K562 (cell line): ENCODE measurements at regions not wholly inside any gene's neighbourhood (a gene's known extent, or its start where the extent isn't known, plus 50 kb on each side); places are given as distances from the start of the nearest gene placed in this dataset.

Experiments used
- GATAD2B ChIP-seq: fragments of 450-650 bp; IDR thresholded peaks from 2 replicates; pipeline ENCODE4 v1.6.1; 2017; ENCODE audit warnings: mild to moderate bottlenecking, borderline replicate concordance
- MXI1 ChIP-seq: IDR thresholded peaks from 2 replicates; pipeline ENCODE4 v1.6.1; 2011; ENCODE audit warnings: low read depth, mild to moderate bottlenecking, improper control_type of control experiment, low read length
- RFX5 ChIP-seq: IDR thresholded peaks from 2 replicates; pipeline ENCODE4 v1.6.1; 2011; ENCODE audit warnings: low read depth, mild to moderate bottlenecking, improper control_type of control experiment, low read length
- TF ChIP-seq, protein P1 (sequence below), 3 experiments: IDR thresholded peaks in 2 of 3; conservative IDR thresholded peaks in 1 of 3; 2 replicates each; pipeline ENCODE4 v1.5.1; 2011 to 2012; ENCODE audit warnings: low read length in 3 of 3, mild to moderate bottlenecking in 3 of 3, control low read depth in 2 of 3, improper control_type of control experiment in 1 of 3, inconsistent platforms in 1 of 3, low read depth in 1 of 3, mixed read lengths in 1 of 3, moderate library complexity in 1 of 3; ENCODE audit not compliant: insufficient read depth in 2 of 3
- TF ChIP-seq, protein P2 (sequence below): fragments of 250-450 bp; sonication (Bioruptor Pico); IDR thresholded peaks from 2 replicates; pipeline ENCODE4 v1.4.0; 2020; ENCODE audit warnings: mild to moderate bottlenecking

- no peak for TF ChIP-seq RFX5
- TF ChIP-seq, protein P1, sequence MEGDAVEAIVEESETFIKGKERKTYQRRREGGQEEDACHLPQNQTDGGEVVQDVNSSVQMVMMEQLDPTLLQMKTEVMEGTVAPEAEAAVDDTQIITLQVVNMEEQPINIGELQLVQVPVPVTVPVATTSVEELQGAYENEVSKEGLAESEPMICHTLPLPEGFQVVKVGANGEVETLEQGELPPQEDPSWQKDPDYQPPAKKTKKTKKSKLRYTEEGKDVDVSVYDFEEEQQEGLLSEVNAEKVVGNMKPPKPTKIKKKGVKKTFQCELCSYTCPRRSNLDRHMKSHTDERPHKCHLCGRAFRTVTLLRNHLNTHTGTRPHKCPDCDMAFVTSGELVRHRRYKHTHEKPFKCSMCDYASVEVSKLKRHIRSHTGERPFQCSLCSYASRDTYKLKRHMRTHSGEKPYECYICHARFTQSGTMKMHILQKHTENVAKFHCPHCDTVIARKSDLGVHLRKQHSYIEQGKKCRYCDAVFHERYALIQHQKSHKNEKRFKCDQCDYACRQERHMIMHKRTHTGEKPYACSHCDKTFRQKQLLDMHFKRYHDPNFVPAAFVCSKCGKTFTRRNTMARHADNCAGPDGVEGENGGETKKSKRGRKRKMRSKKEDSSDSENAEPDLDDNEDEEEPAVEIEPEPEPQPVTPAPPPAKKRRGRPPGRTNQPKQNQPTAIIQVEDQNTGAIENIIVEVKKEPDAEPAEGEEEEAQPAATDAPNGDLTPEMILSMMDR (IDR thresholded peaks at IDR 0.05 in 2 of 3, conservative IDR thresholded peaks at IDR 0.05 in 1 of 3; ENCODE audit: insufficient read depth in 2 of 3, low read depth in 1 of 3, low read length in 3 of 3) = no peak
- no peak for TF ChIP-seq GATAD2B
- TF ChIP-seq MXI1 = no peak
- TF ChIP-seq, protein P2, sequence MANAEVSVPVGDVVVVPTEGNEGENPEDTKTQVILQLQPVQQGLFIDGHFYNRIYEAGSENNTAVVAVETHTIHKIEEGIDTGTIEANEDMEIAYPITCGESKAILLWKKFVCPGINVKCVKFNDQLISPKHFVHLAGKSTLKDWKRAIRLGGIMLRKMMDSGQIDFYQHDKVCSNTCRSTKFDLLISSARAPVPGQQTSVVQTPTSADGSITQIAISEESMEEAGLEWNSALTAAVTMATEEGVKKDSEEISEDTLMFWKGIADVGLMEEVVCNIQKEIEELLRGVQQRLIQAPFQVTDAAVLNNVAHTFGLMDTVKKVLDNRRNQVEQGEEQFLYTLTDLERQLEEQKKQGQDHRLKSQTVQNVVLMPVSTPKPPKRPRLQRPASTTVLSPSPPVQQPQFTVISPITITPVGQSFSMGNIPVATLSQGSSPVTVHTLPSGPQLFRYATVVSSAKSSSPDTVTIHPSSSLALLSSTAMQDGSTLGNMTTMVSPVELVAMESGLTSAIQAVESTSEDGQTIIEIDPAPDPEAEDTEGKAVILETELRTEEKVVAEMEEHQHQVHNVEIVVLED (CRISPR knock-in tag) = no peak
Observed at GRCh38 chr13:79990048-79990447, 350.9 kb downstream of the SPRY2 start.
